Stimulated activated CD4-positive, alpha-beta T cell treated with anti-CD3 and anti-CD28 coated beads, Interleukin-4, amount 100 ng/mL, for 1 hour (primary cell): ENCODE measurements at regions not wholly inside any gene's neighbourhood (a gene's known extent, or its start where the extent isn't known, plus 50 kb on each side); places are given as distances from the start of the nearest gene placed in this dataset.

Experiments used
- DNase-seq: peaks from one replicate; pipeline ENCODE4 v3.0.0-alpha.2; 2020

- DNase-seq, result no peak
Measured at GRCh38 chr10:83165265-83165664, 974.0 kb upstream of the GHITM start.

GRCh38 chr10:83166344-83166743, 973.0 kb upstream of the GHITM start:
- no peak for DNase-seq

- DNase-seq, result no peak
Measured at GRCh38 chr10:83167081-83167480, 972.2 kb upstream of the GHITM start.

GRCh38 chr10:83176901-83177300, 962.4 kb upstream of the GHITM start:
- DNase-seq, result no peak

- DNase-seq, result no peak
Measured at GRCh38 chr10:83178526-83178925, 960.8 kb upstream of the GHITM start.

- DNase-seq, result no peak
Measured at GRCh38 chr10:83179371-83179770, 959.9 kb upstream of the GHITM start.

GRCh38 chr10:83182076-83182475, 957.2 kb upstream of the GHITM start:
- no peak for DNase-seq

- no peak for DNase-seq
Measured at GRCh38 chr10:83184641-83185040, 954.7 kb upstream of the GHITM start.

GRCh38 chr10:83190614-83191013, 948.7 kb upstream of the GHITM start:
- DNase-seq, result no peak

- DNase-seq, result no peak
Measured at GRCh38 chr10:83193026-83193425, 946.3 kb upstream of the GHITM start.

- no peak for DNase-seq
Measured at GRCh38 chr10:83195021-83195420, 944.3 kb upstream of the GHITM start.

- no peak for DNase-seq
Measured at GRCh38 chr10:83199374-83199773, 939.9 kb upstream of the GHITM start.

GRCh38 chr10:83205861-83206260, 933.4 kb upstream of the GHITM start:
- DNase-seq, result no peak

GRCh38 chr10:83212632-83213334, 926.5 kb upstream of the GHITM start:
- DNase-seq, result no peak

GRCh38 chr10:83214136-83214535, 925.2 kb upstream of the GHITM start:
- DNase-seq, result no peak

- DNase-seq, result no peak
Measured at GRCh38 chr10:83218205-83218604, 921.1 kb upstream of the GHITM start.

GRCh38 chr10:83222300-83222699, 917.0 kb upstream of the GHITM start:
- no peak for DNase-seq

GRCh38 chr10:83222832-83223742, 916.2 kb upstream of the GHITM start:
- DNase-seq, result no peak

- no peak for DNase-seq
Measured at GRCh38 chr10:83225781-83226180, 913.5 kb upstream of the GHITM start.

GRCh38 chr10:83229991-83230390, 909.3 kb upstream of the GHITM start:
- no peak for DNase-seq

- no peak for DNase-seq
Measured at GRCh38 chr10:83233691-83234090, 905.6 kb upstream of the GHITM start.

GRCh38 chr10:83248106-83248631, 891.1 kb upstream of the GHITM start:
- no peak for DNase-seq

- DNase-seq, result no peak
Measured at GRCh38 chr10:83250396-83250795, 888.9 kb upstream of the GHITM start.

GRCh38 chr10:83252169-83252568, 887.1 kb upstream of the GHITM start:
- no peak for DNase-seq
